Heart left ventricle (tissue), 13 donors: ENCODE measurements at regions not wholly inside any gene's neighbourhood (a gene's known extent, or its start where the extent isn't known, plus 50 kb on each side); places are given as distances from the start of the nearest gene placed in this dataset.

ENCODE experiments used
- CTCF ChIP-seq, 12 donors: fragments of 200-600 bp; sonication (generic) in 4 of 12; IDR thresholded peaks; one replicate each; pipeline versions ENCODE4 v1.5.0 to v1.8.0; 2018 to 2022; ENCODE audit warnings: antibody characterized with exemption in 12 of 12, mild to moderate bottlenecking in 5 of 12
- POLR2A ChIP-seq, 2 donors: fragments of 450-650 bp; IDR thresholded peaks; one replicate each; pipeline ENCODE4 v1.6.1; 2017; ENCODE audit warnings: antibody characterized with exemption in 2 of 2, mild to moderate bottlenecking in 2 of 2, moderate library complexity in 2 of 2
- donor health status: ischemic (EF 13 %, LVEDD 7.1; RV severe dilation, severe dysfunction).
- donor health status: DM: no; HTN: yes; CAD: no.
- donor health status: DM: no; HTN: no; CAD: no.
- donor health status: ischemic (EF 25% LVEDD 6.9; RV normal size, moderate dysfunction).
- donor health status: ischemic (EF 25% LVEDD 5.7; RV mildly dilated, moderate dysfunction).
- donor health status: ischemic (EF 35%, LVEDD 5.7; RV mildly dilated, moderate dysfunction).
- donor health status: nonischemic (EF 11% LVEDD 7.7; RV severe dilation, severe dysfunction).
- donor health status: DM: yes; HTN: yes; CAD: no.
- donor health status: PGD.
- donor health status: ischemic (EF 29% LVEDD 5.4; RV normal size, mild dysfunction).
- donor health status: nonischemic (EF 23%, LVEDD 6.1; RV moderate dilation, normal function).

GRCh38 chr5:122639864-122640263, 135.0 kb upstream of the SNX2 start:
- TF ChIP-seq CTCF (IDR thresholded peaks at IDR 0.05): no peak
- TF ChIP-seq POLR2A (IDR thresholded peaks at IDR 0.05): no peak
